Esophagus muscularis mucosa (tissue), 3 donors: ENCODE measurements at regions not wholly inside any gene's neighbourhood (a gene's known extent, or its start where the extent isn't known, plus 50 kb on each side); places are given as distances from the start of the nearest gene placed in this dataset.

ENCODE experiments used
- POLR2A ChIP-seq: fragments of 450-650 bp; IDR thresholded peaks from one replicate; pipeline ENCODE4 v1.6.1; 2017; ENCODE audit warnings: antibody characterized with exemption, moderate library complexity, mild to moderate bottlenecking, low read depth
- POLR2AphosphoS5 ChIP-seq, 2 donors: sonication (generic); formaldehyde crosslinking; IDR thresholded peaks; one replicate each; pipeline ENCODE4 v1.6.1; 2017; ENCODE audit warnings: antibody characterized with exemption in 2 of 2
- TF ChIP-seq, protein P1 (sequence below), 3 experiments: fragments of 200-600 bp in 2 of 3; fragments of 450-650 bp in 1 of 3; sonication (generic) in 2 of 3; IDR thresholded peaks; one replicate each; pipeline ENCODE4 v1.5.1; 2017 to 2019; ENCODE audit warnings: antibody characterized with exemption in 3 of 3, mild to moderate bottlenecking in 2 of 3, moderate library complexity in 1 of 3

- TF ChIP-seq, protein P1, sequence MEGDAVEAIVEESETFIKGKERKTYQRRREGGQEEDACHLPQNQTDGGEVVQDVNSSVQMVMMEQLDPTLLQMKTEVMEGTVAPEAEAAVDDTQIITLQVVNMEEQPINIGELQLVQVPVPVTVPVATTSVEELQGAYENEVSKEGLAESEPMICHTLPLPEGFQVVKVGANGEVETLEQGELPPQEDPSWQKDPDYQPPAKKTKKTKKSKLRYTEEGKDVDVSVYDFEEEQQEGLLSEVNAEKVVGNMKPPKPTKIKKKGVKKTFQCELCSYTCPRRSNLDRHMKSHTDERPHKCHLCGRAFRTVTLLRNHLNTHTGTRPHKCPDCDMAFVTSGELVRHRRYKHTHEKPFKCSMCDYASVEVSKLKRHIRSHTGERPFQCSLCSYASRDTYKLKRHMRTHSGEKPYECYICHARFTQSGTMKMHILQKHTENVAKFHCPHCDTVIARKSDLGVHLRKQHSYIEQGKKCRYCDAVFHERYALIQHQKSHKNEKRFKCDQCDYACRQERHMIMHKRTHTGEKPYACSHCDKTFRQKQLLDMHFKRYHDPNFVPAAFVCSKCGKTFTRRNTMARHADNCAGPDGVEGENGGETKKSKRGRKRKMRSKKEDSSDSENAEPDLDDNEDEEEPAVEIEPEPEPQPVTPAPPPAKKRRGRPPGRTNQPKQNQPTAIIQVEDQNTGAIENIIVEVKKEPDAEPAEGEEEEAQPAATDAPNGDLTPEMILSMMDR (IDR thresholded peaks at IDR 0.05) = no peak
- no peak for TF ChIP-seq POLR2A
- no peak for TF ChIP-seq POLR2AphosphoS5 (IDR thresholded peaks at IDR 0.05)
Measured at GRCh38 chr5:2173151-2173834, 290.6 kb upstream of the IRX4 start.
